ENCODE measurements at regions not wholly inside any gene's neighbourhood (a gene's known extent, or its start where the extent isn't known, plus 50 kb on each side); places are given as distances from the start of the nearest gene placed in this dataset.

- DNase-seq (ENCODE audit: extremely low read depth, low read depth): no peak
These were observed 152.3 kb upstream of the ZNF516 start for GRCh38 chr18:76647322-76647721.

GRCh38 chr18:76644580-76644979 is 149.5 kb upstream of the ZNF516 start:
- no peak for DNase-seq (ENCODE audit: extremely low read depth, low read depth)

- no peak for DNase-seq (ENCODE audit: extremely low read depth, low read depth)
These were observed 149.0 kb upstream of the ZNF516 start for GRCh38 chr18:76643996-76644395.

- no peak for DNase-seq (ENCODE audit: extremely low read depth, low read depth)
These were observed 148.2 kb upstream of the ZNF516 start for GRCh38 chr18:76643199-76643598.

- DNase-seq (ENCODE audit: extremely low read depth, low read depth): no peak
These were observed 145.4 kb upstream of the ZNF516 start for GRCh38 chr18:76640438-76640837.

- DNase-seq (ENCODE audit: extremely low read depth, low read depth): no peak
These were observed 139.5 kb upstream of the ZNF516 start for GRCh38 chr18:76634564-76634963.

- DNase-seq (ENCODE audit: extremely low read depth, low read depth): no peak
These were observed 138.7 kb upstream of the ZNF516 start for GRCh38 chr18:76633588-76634269.

- no peak for DNase-seq (ENCODE audit: extremely low read depth, low read depth)
These were observed 132.4 kb upstream of the ZNF516 start for GRCh38 chr18:76627444-76627843.

- no peak for DNase-seq (ENCODE audit: extremely low read depth, low read depth)
These were observed 131.9 kb upstream of the ZNF516 start for GRCh38 chr18:76626991-76627390.

GRCh38 chr18:76622651-76623050 is 127.6 kb upstream of the ZNF516 start:
- DNase-seq (ENCODE audit: extremely low read depth, low read depth): no peak

- DNase-seq (ENCODE audit: extremely low read depth, low read depth): no peak
These were observed 126.9 kb upstream of the ZNF516 start for GRCh38 chr18:76621782-76622495.

GRCh38 chr18:76621226-76621625 is 126.2 kb upstream of the ZNF516 start:
- no peak for DNase-seq (ENCODE audit: extremely low read depth, low read depth)

GRCh38 chr18:76620321-76621170 is 125.5 kb upstream of the ZNF516 start:
- DNase-seq (ENCODE audit: extremely low read depth, low read depth): no peak

GRCh38 chr18:76619621-76620315 is 124.7 kb upstream of the ZNF516 start:
- no peak for DNase-seq (ENCODE audit: extremely low read depth, low read depth)

GRCh38 chr18:76619261-76619620 is 124.2 kb upstream of the ZNF516 start:
- no peak for DNase-seq (ENCODE audit: extremely low read depth, low read depth)

- DNase-seq (ENCODE audit: extremely low read depth, low read depth): no peak
These were observed 123.7 kb upstream of the ZNF516 start for GRCh38 chr18:76618721-76619120.

- no peak for DNase-seq (ENCODE audit: extremely low read depth, low read depth)
These were observed 121.3 kb upstream of the ZNF516 start for GRCh38 chr18:76616373-76616772.

GRCh38 chr18:76615065-76615733 is 120.2 kb upstream of the ZNF516 start:
- no peak for DNase-seq (ENCODE audit: extremely low read depth, low read depth)

GRCh38 chr18:76613755-76614120 is 118.7 kb upstream of the ZNF516 start:
- DNase-seq (ENCODE audit: extremely low read depth, low read depth): no peak

GRCh38 chr18:76613053-76613754 is 118.2 kb upstream of the ZNF516 start:
- DNase-seq (ENCODE audit: extremely low read depth, low read depth): no peak

All from NCI-H460 (cell line).